ENCODE measurements at regions not wholly inside any gene's neighbourhood (a gene's known extent, or its start where the extent isn't known, plus 50 kb on each side); places are given as distances from the start of the nearest gene placed in this dataset.
"Not testable (repeated sequence)": the region's sequence is repeated elsewhere in the genome, so short reads cannot be mapped to it uniquely, and the experiment has no call there.

- ATAC-seq = no peak
- no peak for DNase-seq (ENCODE audit: low spot score in 2 of 2)
- Mint-ChIP-seq H3K36me3 (no peaks in the 10 kb centered on the region), H3K27ac (no peak overlapping the region), H3K9me3 (no peaks in the 10 kb centered on the region)
Observed at GRCh38 chr6:134806180-134806798, 143.6 kb downstream of the ALDH8A1 start.

GRCh38 chr6:134805168-134805567 is 144.7 kb downstream of the ALDH8A1 start:
- ATAC-seq (no peak), DNase-seq (ENCODE audit: low spot score in 2 of 2) (no peak)
- H3K9me3 Mint-ChIP-seq = no peaks in the 10 kb centered on the region
- H3K27ac Mint-ChIP-seq = no peak overlapping the region
- H3K36me3 Mint-ChIP-seq = no peaks in the 10 kb centered on the region

GRCh38 chr6:134804311-134804710 is 145.6 kb downstream of the ALDH8A1 start:
- not testable (repeated sequence) for H3K27ac Mint-ChIP-seq; DNase-seq (ENCODE audit: low spot score in 2 of 2); H3K9me3 Mint-ChIP-seq; H3K36me3 Mint-ChIP-seq; ATAC-seq

GRCh38 chr6:134802426-134803058 is 147.4 kb downstream of the ALDH8A1 start:
- H3K27ac Mint-ChIP-seq = no peak overlapping the region
- no peaks in the 10 kb centered on the region for H3K36me3 Mint-ChIP-seq
- no peak for DNase-seq (ENCODE audit: low spot score in 2 of 2)
- no peaks in the 10 kb centered on the region for H3K9me3 Mint-ChIP-seq
- no peak for ATAC-seq

- ATAC-seq = no peak
- peaks cover 5% of the 10 kb centered on the region in 2 donors for H3K9me3 Mint-ChIP-seq
- peaks cover 4 to 7% of the 10 kb centered on the region in 2 donors for H3K36me3 Mint-ChIP-seq
- DNase-seq (ENCODE audit: low spot score in 2 of 2) = no peak
- no peak overlapping the region for H3K27ac Mint-ChIP-seq
Observed at GRCh38 chr6:134797400-134798113, 152.3 kb downstream of the ALDH8A1 start.

GRCh38 chr6:134795691-134796090 is 154.2 kb downstream of the ALDH8A1 start:
- peaks cover 20 to 22% of the 10 kb centered on the region in 2 donors for H3K36me3 Mint-ChIP-seq
- ATAC-seq (no peak), DNase-seq (ENCODE audit: low spot score in 2 of 2) (no peak)
- H3K27ac Mint-ChIP-seq = no peak overlapping the region
- H3K9me3 Mint-ChIP-seq = peaks cover 16 to 20% of the 10 kb centered on the region in 2 donors

GRCh38 chr6:134795001-134795400 is 154.9 kb downstream of the ALDH8A1 start:
- DNase-seq (ENCODE audit: low spot score in 2 of 2) = no peak
- no peak for ATAC-seq
- Mint-ChIP-seq H3K27ac (no peak overlapping the region), H3K36me3 (peaks cover 26 to 29% of the 10 kb centered on the region in 2 donors), H3K9me3 (peaks cover 21 to 25% of the 10 kb centered on the region in 2 donors)

GRCh38 chr6:134791243-134791843 is 158.6 kb downstream of the ALDH8A1 start:
- Mint-ChIP-seq H3K36me3 (peaks cover 26 to 32% of the 10 kb centered on the region in 2 donors), H3K9me3 (peaks cover 21 to 25% of the 10 kb centered on the region in 2 donors)
- ATAC-seq; H3K27ac Mint-ChIP-seq; DNase-seq (ENCODE audit: low spot score in 2 of 2): not testable (repeated sequence)

- Mint-ChIP-seq H3K27ac (no peak overlapping the region), H3K9me3 (peaks cover 15 to 18% of the 10 kb centered on the region in 2 donors), H3K36me3 (peaks cover 20 to 23% of the 10 kb centered on the region in 2 donors)
- ATAC-seq = no peak
- no peak for DNase-seq (ENCODE audit: low spot score in 2 of 2)
Observed at GRCh38 chr6:134787261-134787877, 162.5 kb downstream of the ALDH8A1 start.

GRCh38 chr6:134784336-134784735 is 165.6 kb downstream of the ALDH8A1 start:
- peaks cover 5% of the 10 kb centered on the region in 2 donors for H3K9me3 Mint-ChIP-seq
- peaks cover 0 to 6% of the 10 kb centered on the region in 2 donors for H3K36me3 Mint-ChIP-seq
- ATAC-seq (no peak), DNase-seq (ENCODE audit: low spot score in 2 of 2) (no peak)
- no peak overlapping the region for H3K27ac Mint-ChIP-seq

GRCh38 chr6:134778431-134778830 is 171.5 kb downstream of the ALDH8A1 start:
- no peak overlapping the region for H3K27ac Mint-ChIP-seq
- peaks cover 4 to 6% of the 10 kb centered on the region in 2 donors for H3K36me3 Mint-ChIP-seq
- ATAC-seq (no peak), DNase-seq (ENCODE audit: low spot score in 2 of 2) (no peak)
- peaks cover 9% of the 10 kb centered on the region in 2 donors for H3K9me3 Mint-ChIP-seq

- Mint-ChIP-seq H3K27ac (no peak overlapping the region), H3K36me3 (peaks cover 0 to 4% of the 10 kb centered on the region in 2 donors), H3K9me3 (peaks cover 3% of the 10 kb centered on the region in 2 donors)
- DNase-seq (ENCODE audit: low spot score in 2 of 2) (no peak), ATAC-seq (no peak)
Observed at GRCh38 chr6:134774201-134774638, 175.7 kb downstream of the ALDH8A1 start.

- Mint-ChIP-seq H3K27ac (no peak overlapping the region), H3K36me3 (peaks cover 0 to 4% of the 10 kb centered on the region in 2 donors), H3K9me3 (no peaks in the 10 kb centered on the region)
- ATAC-seq (no peak), DNase-seq (ENCODE audit: low spot score in 2 of 2) (no peak)
Observed at GRCh38 chr6:134772671-134773360, 177.1 kb downstream of the ALDH8A1 start.

GRCh38 chr6:134768931-134769330 is 181.0 kb downstream of the ALDH8A1 start:
- H3K27ac Mint-ChIP-seq = no peak overlapping the region
- no peaks in the 10 kb centered on the region for H3K9me3 Mint-ChIP-seq
- H3K36me3 Mint-ChIP-seq = no peaks in the 10 kb centered on the region
- no peak for ATAC-seq
- no peak for DNase-seq (ENCODE audit: low spot score in 2 of 2)

GRCh38 chr6:134766497-134766896 is 183.4 kb downstream of the ALDH8A1 start:
- H3K36me3 Mint-ChIP-seq = no peaks in the 10 kb centered on the region
- ATAC-seq (no peak), DNase-seq (ENCODE audit: low spot score in 2 of 2) (no peak)
- H3K9me3 Mint-ChIP-seq = no peaks in the 10 kb centered on the region
- no peak overlapping the region for H3K27ac Mint-ChIP-seq

- Mint-ChIP-seq H3K36me3 (no peaks in the 10 kb centered on the region), H3K27ac (no peak overlapping the region)
- no peak for ATAC-seq
Observed at GRCh38 chr6:134764741-134765140, 185.2 kb downstream of the ALDH8A1 start.

More at GRCh38 chr6:134764741-134765140, 185.2 kb downstream of the ALDH8A1 start:
- H3K9me3 Mint-ChIP-seq = no peaks in the 10 kb centered on the region
- DNase-seq (ENCODE audit: low spot score in 2 of 2) = no peak
